RWPE2 (cell line): ENCODE measurements at regions not wholly inside any gene's neighbourhood (a gene's known extent, or its start where the extent isn't known, plus 50 kb on each side); places are given as distances from the start of the nearest gene placed in this dataset.

Experiments
- ATAC-seq: fragments of 200-7000 bp; cut with Tn5 transposase; 3 replicates; pipeline ENCODE4 v1.9.1; 2021; ENCODE audit warnings: low read depth
- DNase-seq: peaks from one replicate; pipeline ENCODE4 v3.0.0-alpha.2; 2020; ENCODE audit warnings: low spot score
- H3K27ac ChIP-seq: fragments of 450-650 bp; 2 replicates; pipeline ENCODE4 v1.5.1; 2017; ENCODE audit warnings: mild to moderate bottlenecking; ENCODE audit not compliant: poor library complexity, severe bottlenecking
- H3K27me3 ChIP-seq: fragments of 250-450 bp; sonication (Bioruptor Pico); 2 replicates; pipeline ENCODE4 v1.5.1; 2021; ENCODE audit warnings: mild to moderate bottlenecking, moderate library complexity; ENCODE audit not compliant: insufficient read depth, poor library complexity, severe bottlenecking
- H3K36me3 ChIP-seq: fragments of 250-450 bp; sonication (Bioruptor Pico); 2 replicates; pipeline ENCODE4 v1.5.1; 2020; ENCODE audit warnings: low read depth, mild to moderate bottlenecking, moderate library complexity
- H3K4me1 ChIP-seq: fragments of 250-450 bp; sonication (Bioruptor Pico); 2 replicates; pipeline ENCODE4 v1.5.1; 2021; ENCODE audit warnings: mild to moderate bottlenecking, moderate library complexity; ENCODE audit not compliant: insufficient read depth, poor library complexity, severe bottlenecking
- H3K4me3 ChIP-seq: fragments of 250-450 bp; sonication (Bioruptor Pico); 2 replicates; pipeline ENCODE4 v1.5.1; 2021; ENCODE audit warnings: mild to moderate bottlenecking, moderate library complexity; ENCODE audit not compliant: severe bottlenecking
- H3K9me3 ChIP-seq: fragments of 250-450 bp; sonication (Bioruptor Pico); 2 replicates; pipeline ENCODE4 v1.5.1; 2021; ENCODE audit warnings: mild to moderate bottlenecking, moderate library complexity; ENCODE audit not compliant: severe bottlenecking
- TF ChIP-seq, protein P1 (sequence below): fragments of 450-650 bp; IDR thresholded peaks from one replicate; pipeline ENCODE4 v1.5.1; 2017; ENCODE audit warnings: mild to moderate bottlenecking, moderate library complexity; ENCODE audit not compliant: poor library complexity, severe bottlenecking

- H3K27me3 ChIP-seq: no peaks in the 10 kb centered on the region
- H3K4me1 ChIP-seq: no peaks in the 10 kb centered on the region
- no peak overlapping the region for H3K27ac ChIP-seq
- ATAC-seq (no peak), DNase-seq (no peak)
- TF ChIP-seq, protein P1, sequence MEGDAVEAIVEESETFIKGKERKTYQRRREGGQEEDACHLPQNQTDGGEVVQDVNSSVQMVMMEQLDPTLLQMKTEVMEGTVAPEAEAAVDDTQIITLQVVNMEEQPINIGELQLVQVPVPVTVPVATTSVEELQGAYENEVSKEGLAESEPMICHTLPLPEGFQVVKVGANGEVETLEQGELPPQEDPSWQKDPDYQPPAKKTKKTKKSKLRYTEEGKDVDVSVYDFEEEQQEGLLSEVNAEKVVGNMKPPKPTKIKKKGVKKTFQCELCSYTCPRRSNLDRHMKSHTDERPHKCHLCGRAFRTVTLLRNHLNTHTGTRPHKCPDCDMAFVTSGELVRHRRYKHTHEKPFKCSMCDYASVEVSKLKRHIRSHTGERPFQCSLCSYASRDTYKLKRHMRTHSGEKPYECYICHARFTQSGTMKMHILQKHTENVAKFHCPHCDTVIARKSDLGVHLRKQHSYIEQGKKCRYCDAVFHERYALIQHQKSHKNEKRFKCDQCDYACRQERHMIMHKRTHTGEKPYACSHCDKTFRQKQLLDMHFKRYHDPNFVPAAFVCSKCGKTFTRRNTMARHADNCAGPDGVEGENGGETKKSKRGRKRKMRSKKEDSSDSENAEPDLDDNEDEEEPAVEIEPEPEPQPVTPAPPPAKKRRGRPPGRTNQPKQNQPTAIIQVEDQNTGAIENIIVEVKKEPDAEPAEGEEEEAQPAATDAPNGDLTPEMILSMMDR: no peak
- no peaks in the 10 kb centered on the region for H3K36me3 ChIP-seq
- no peak overlapping the region for H3K4me3 ChIP-seq
- H3K9me3 ChIP-seq: no peaks in the 10 kb centered on the region
These were observed 101.4 kb upstream of the CELF4 start for GRCh38 chr18:37666991-37667390.

DNA sequence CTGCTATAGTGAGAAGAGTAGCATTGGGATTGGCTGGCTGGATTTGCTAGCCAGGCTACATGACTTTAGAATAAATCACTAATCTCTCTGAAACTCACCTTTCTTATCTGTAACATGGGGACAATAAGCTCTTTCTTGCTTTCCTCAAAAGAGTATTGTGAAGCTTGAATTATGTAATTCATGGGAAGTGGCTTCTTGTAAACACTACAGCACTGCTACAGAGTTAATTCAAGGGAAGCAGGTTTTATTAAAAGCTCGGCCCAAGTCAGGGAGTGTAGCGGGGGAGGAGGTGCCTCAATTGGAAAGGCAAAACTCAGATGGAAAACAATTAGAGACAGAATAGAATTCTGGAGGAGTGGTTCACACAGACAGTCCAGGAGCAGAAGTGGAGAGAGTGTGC, 100.9 kb upstream of the CELF4 start:
- Histone ChIP-seq H3K4me3 (no peak overlapping the region), H3K27ac (no peak overlapping the region), H3K9me3 (no peaks in the 10 kb centered on the region), H3K27me3 (no peaks in the 10 kb centered on the region), H3K4me1 (no peaks in the 10 kb centered on the region), H3K36me3 (no peaks in the 10 kb centered on the region)
- TF ChIP-seq, protein P1: no peak
- ATAC-seq: no peak
- no peak for DNase-seq

DNA sequence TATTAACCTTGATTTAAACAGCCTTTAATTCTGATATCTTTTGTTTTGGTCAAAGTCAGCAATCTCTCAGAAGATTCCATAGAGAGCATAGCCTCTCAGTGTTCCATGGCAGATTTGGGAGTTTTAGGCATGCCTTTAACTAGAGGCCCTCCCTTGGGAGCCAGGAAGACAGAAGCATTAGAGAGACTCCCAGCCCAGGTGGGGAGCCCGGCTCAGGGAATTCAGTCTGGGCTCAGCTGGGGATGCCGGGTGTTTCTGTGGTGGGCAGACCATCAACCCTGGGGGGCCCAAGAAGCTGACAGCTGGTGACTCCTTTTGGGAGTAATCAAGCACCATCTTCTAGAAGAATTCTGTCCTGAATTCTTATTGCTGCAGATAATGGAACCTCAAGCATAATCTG, 99.7 kb upstream of the CELF4 start:
- no peak for DNase-seq
- no peaks in the 10 kb centered on the region for H3K36me3 ChIP-seq
- H3K4me3 ChIP-seq: no peak overlapping the region
- TF ChIP-seq, protein P1: no peak
- H3K4me1 ChIP-seq: no peaks in the 10 kb centered on the region
- H3K27ac ChIP-seq: no peak overlapping the region
- no peaks in the 10 kb centered on the region for H3K27me3 ChIP-seq
- H3K9me3 ChIP-seq: no peaks in the 10 kb centered on the region
- no peak for ATAC-seq

DNA sequence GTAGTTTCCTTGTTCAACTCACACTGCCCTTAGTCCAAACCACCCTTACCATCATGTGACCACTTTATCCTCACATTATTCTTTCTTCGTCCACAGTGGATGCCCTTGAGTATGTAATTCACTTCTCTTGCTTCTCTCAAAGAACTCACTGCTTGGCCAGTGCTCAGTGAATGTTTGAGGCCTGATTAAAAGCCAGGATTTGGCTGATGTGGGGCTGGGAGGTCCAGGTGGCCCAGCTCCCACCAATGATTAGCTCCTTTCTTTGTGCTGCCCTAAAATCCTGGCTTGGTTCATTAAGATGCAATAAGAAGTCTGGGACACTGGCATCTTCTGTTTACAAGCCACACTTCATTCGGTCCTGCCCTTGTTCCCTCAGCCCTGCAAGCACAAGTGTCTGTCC, 97.8 kb upstream of the CELF4 start:
- H3K36me3 ChIP-seq: no peaks in the 10 kb centered on the region
- no peak overlapping the region for H3K4me3 ChIP-seq
- no peaks in the 10 kb centered on the region for H3K4me1 ChIP-seq
- no peak for ATAC-seq
- TF ChIP-seq, protein P1: no peak
- no peak overlapping the region for H3K27ac ChIP-seq
- no peaks in the 10 kb centered on the region for H3K27me3 ChIP-seq
- DNase-seq: no peak
- no peaks in the 10 kb centered on the region for H3K9me3 ChIP-seq

GRCh38 chr18:37662546-37663339, 97.1 kb upstream of the CELF4 start:
- no peak for DNase-seq
- H3K4me3 ChIP-seq: no peak overlapping the region
- H3K4me1 ChIP-seq: no peaks in the 10 kb centered on the region
- no peaks in the 10 kb centered on the region for H3K9me3 ChIP-seq
- TF ChIP-seq, protein P1: no peak
- H3K36me3 ChIP-seq: no peaks in the 10 kb centered on the region
- no peak overlapping the region for H3K27ac ChIP-seq
- no peaks in the 10 kb centered on the region for H3K27me3 ChIP-seq
- no peak for ATAC-seq
